HG03571 (cell line): ENCODE measurements at regions not wholly inside any gene's neighbourhood (a gene's known extent, or its start where the extent isn't known, plus 50 kb on each side); places are given as distances from the start of the nearest gene placed in this dataset.

Experiments
- ATAC-seq: cut with Tn5 transposase; IDR thresholded peaks from one replicate; pipeline ENCODE4 v1.9.1; 2021; ENCODE audit not compliant: unreplicated experiment

- ATAC-seq, result no peak
Measured at GRCh38 chr17:79232957-79233356, 158.3 kb downstream of the ENGASE start.

GRCh38 chr17:79231766-79232287 is 157.2 kb downstream of the ENGASE start:
- ATAC-seq, result no peak

GRCh38 chr17:79230576-79230975 is 156.0 kb downstream of the ENGASE start:
- no peak for ATAC-seq

GRCh38 chr17:79226037-79226436 is 151.4 kb downstream of the ENGASE start:
- no peak for ATAC-seq

- no peak for ATAC-seq
Measured at GRCh38 chr17:79224903-79225302, 150.3 kb downstream of the ENGASE start.

- no peak for ATAC-seq
Measured at GRCh38 chr17:79224476-79224875, 149.9 kb downstream of the ENGASE start.

- ATAC-seq, result no peak
Measured at GRCh38 chr17:79223953-79224352, 149.3 kb downstream of the ENGASE start.

GRCh38 chr17:79223471-79223870 is 148.8 kb downstream of the ENGASE start:
- no peak for ATAC-seq

- ATAC-seq, result no peak
Measured at GRCh38 chr17:79221597-79221996, 147.0 kb downstream of the ENGASE start.

- ATAC-seq, result no peak
Measured at GRCh38 chr17:79220713-79221291, 146.2 kb downstream of the ENGASE start.

- ATAC-seq, result no peak
Measured at GRCh38 chr17:79220201-79220712, 145.6 kb downstream of the ENGASE start.

GRCh38 chr17:79219208-79219935 is 144.7 kb downstream of the ENGASE start:
- ATAC-seq, result no peak

- ATAC-seq, result no peak
Measured at GRCh38 chr17:79218825-79219200, 144.2 kb downstream of the ENGASE start.

GRCh38 chr17:79218175-79218824 is 143.7 kb downstream of the ENGASE start:
- ATAC-seq, result no peak

- ATAC-seq, result no peak
Measured at GRCh38 chr17:79217473-79218135, 143.0 kb downstream of the ENGASE start.

GRCh38 chr17:79216826-79217225 is 142.2 kb downstream of the ENGASE start:
- no peak for ATAC-seq

- no peak for ATAC-seq
Measured at GRCh38 chr17:79216391-79216790, 141.8 kb downstream of the ENGASE start.

GRCh38 chr17:79215631-79216030 is 141.0 kb downstream of the ENGASE start:
- no peak for ATAC-seq

GRCh38 chr17:79214940-79215604 is 140.4 kb downstream of the ENGASE start:
- ATAC-seq, result no peak

- ATAC-seq, result no peak
Measured at GRCh38 chr17:79214459-79214858, 139.8 kb downstream of the ENGASE start.

GRCh38 chr17:79213305-79213704 is 138.7 kb downstream of the ENGASE start:
- ATAC-seq, result no peak
